SK-N-SH (cell line): ENCODE measurements at regions not wholly inside any gene's neighbourhood (a gene's known extent, or its start where the extent isn't known, plus 50 kb on each side); places are given as distances from the start of the nearest gene placed in this dataset.

Source experiments
- CTCF ChIA-PET: fragments of 300-600, 350-600 bp; formaldehyde crosslinking; extraction: SDS; loops from one replicate; lab custom pipeline; 2021; lab: Yijun Ruan, JAX
- POLR2A ChIA-PET: fragments of 350-600 bp; sonication (Branson Sonifier 250); formaldehyde crosslinking; extraction: SDS; loops from one replicate; lab custom pipeline; 2020; ENCODE audit warnings: antibody characterized with exemption, inconsistent platforms; lab: Yijun Ruan, JAX
- DNase-seq: peaks from one replicate; pipeline ENCODE4 v3.0.0; 2012
- H2AFZ ChIP-seq: fragments of 200-600 bp; sonication (generic); 2 replicates; pipeline ENCODE4 v1.8.1; 2016; ENCODE audit warnings: antibody characterized with exemption, mild to moderate bottlenecking, low read depth
- H3F3A ChIP-seq: fragments of 200-600 bp; sonication (generic); replicated peaks from 2 replicates; pipeline ENCODE3; 2016; ENCODE audit warnings: antibody characterized with exemption, mild to moderate bottlenecking; ENCODE audit not compliant: insufficient read depth
- H3K27ac ChIP-seq, 2 experiments: fragments of 200-500 bp in 1 of 2; fragments of 200-600 bp in 1 of 2; sonication (Bioruptor generic) in 1 of 2; sonication (generic), shearing (Covaris generic) in 1 of 2; 2 replicates each; pipeline versions ENCODE4 v1.5.1 to v1.6.1; 2014 to 2016; ENCODE audit warnings: low read depth in 2 of 2, inconsistent platforms in 1 of 2, low read length in 1 of 2, mild to moderate bottlenecking in 1 of 2, mixed read lengths in 1 of 2
- H3K27me3 ChIP-seq: fragments of 200-600 bp; sonication (generic), shearing (Covaris generic); 2 replicates; pipeline ENCODE4 v1.6.1; 2016; ENCODE audit warnings: mixed run types; ENCODE audit not compliant: insufficient read depth
- H3K36me3 ChIP-seq, 2 experiments: fragments of 200-500 bp in 1 of 2; fragments of 200-600 bp in 1 of 2; sonication (Bioruptor generic) in 1 of 2; sonication (generic) in 1 of 2; replicated peaks in 1 of 2; 2 replicates each; pipeline versions ENCODE3 to v1.5.1; 2014 to 2016; ENCODE audit warnings: low read length in 1 of 2, mild to moderate bottlenecking in 1 of 2; ENCODE audit not compliant: insufficient read depth in 2 of 2, control insufficient read depth in 1 of 2
- H3K4me1 ChIP-seq, 2 experiments: fragments of 200-500 bp in 1 of 2; fragments of 200-600 bp in 1 of 2; sonication (Bioruptor generic) in 1 of 2; sonication (generic), shearing (Covaris generic) in 1 of 2; 2 replicates each; pipeline versions ENCODE4 v1.5.1 to v1.6.1; 2014 to 2016; ENCODE audit warnings: low read depth in 1 of 2, low read length in 1 of 2, mixed run types in 1 of 2; ENCODE audit not compliant: insufficient read depth in 2 of 2, control insufficient read depth in 1 of 2
- H3K4me2 ChIP-seq: fragments of 200-600 bp; sonication (generic), shearing (Covaris generic); 2 replicates; pipeline ENCODE4 v1.6.1; 2017; ENCODE audit warnings: mixed run types
- H3K4me3 ChIP-seq, 2 experiments: fragments of 200-500 bp in 1 of 2; fragments of 200-600 bp in 1 of 2; sonication (Bioruptor generic) in 1 of 2; sonication (generic), shearing (Covaris generic) in 1 of 2; 2 replicates each; pipeline versions ENCODE4 v1.5.1 to v1.8.1; 2014 to 2016; ENCODE audit warnings: low read depth in 2 of 2, inconsistent platforms in 1 of 2, low read length in 1 of 2, mild to moderate bottlenecking in 1 of 2, mixed read lengths in 1 of 2, moderate library complexity in 1 of 2
- H3K79me2 ChIP-seq: fragments of 200-600 bp; sonication (generic); 2 replicates; pipeline ENCODE4 v1.8.1; 2017; ENCODE audit warnings: mild to moderate bottlenecking; ENCODE audit not compliant: insufficient read depth
- H3K9ac ChIP-seq: fragments of 200-600 bp; sonication (generic); 2 replicates; pipeline ENCODE4 v1.6.1; 2017; ENCODE audit warnings: mixed run types
- H3K9me2 ChIP-seq: fragments of 200-600 bp; sonication (generic); 2 replicates; pipeline ENCODE4 v1.6.1; 2017; ENCODE audit warnings: mixed run types
- H3K9me3 ChIP-seq: fragments of 200-600 bp; sonication (generic); 2 replicates; pipeline ENCODE4 v1.6.1; 2017; ENCODE audit warnings: mixed run types, mild to moderate bottlenecking, moderate library complexity
- H4K20me1 ChIP-seq: fragments of 200-600 bp; sonication (generic); 2 replicates; pipeline ENCODE4 v1.6.1; 2017; ENCODE audit warnings: mild to moderate bottlenecking, mixed run types; ENCODE audit not compliant: insufficient read depth
- ELF1 ChIP-seq: IDR thresholded peaks from 2 replicates; pipeline ENCODE4 v1.4.0; 2012
- EZH2phosphoT487 ChIP-seq: fragments of 200-600 bp; sonication (generic); IDR thresholded peaks from 2 replicates; pipeline ENCODE4 v1.6.1; 2017; ENCODE audit warnings: low read depth, mixed run types, mild to moderate bottlenecking, antibody characterized with exemption, moderate library complexity, borderline replicate concordance
- GATA2 ChIP-seq: sonication (generic); formaldehyde crosslinking; IDR thresholded peaks from 2 replicates; pipeline ENCODE4 v1.5.0; 2020; ENCODE audit warnings: mild to moderate bottlenecking, missing genetic modification reagents
- JUND ChIP-seq: IDR thresholded peaks from 2 replicates; pipeline ENCODE4 v1.4.0; 2012
- MEF2A ChIP-seq: IDR thresholded peaks from 2 replicates; pipeline ENCODE4 v1.4.0; 2012; ENCODE audit warnings: low read depth, borderline replicate concordance
- MXI1 ChIP-seq: IDR thresholded peaks from 2 replicates; pipeline ENCODE4 v1.6.1; 2012; ENCODE audit warnings: mild to moderate bottlenecking, low read depth, low read length, improper control_type of control experiment
- NFIC ChIP-seq: IDR thresholded peaks from 2 replicates; pipeline ENCODE4 v1.4.0; 2012; ENCODE audit warnings: borderline replicate concordance
- POLR2AphosphoS5 ChIP-seq: IDR thresholded peaks from 2 replicates; pipeline ENCODE4 v1.6.1; 2012; ENCODE audit warnings: low read depth, low read length
- RAD21 ChIP-seq: IDR thresholded peaks from 2 replicates; pipeline ENCODE4 v1.6.1; 2012; ENCODE audit warnings: mild to moderate bottlenecking, low read length
- RCOR1 ChIP-seq: fragments of 150-350 bp; IDR thresholded peaks from 2 replicates; pipeline ENCODE4 v1.6.1; 2017; ENCODE audit warnings: antibody characterized with exemption, low read length
- RXRA ChIP-seq: IDR thresholded peaks from 2 replicates; pipeline ENCODE4 v1.4.0; 2012; ENCODE audit warnings: low read depth, mild to moderate bottlenecking, borderline replicate concordance
- WGBS: methylation state at CpG from one replicate; pipeline ENCODE4 v1.1.6; 2017; ENCODE audit warnings: low lambda C conversion rate; 5-methylcytosine and 5-hydroxymethylcytosine counted together
- TF ChIP-seq, protein P1 (sequence below): IDR thresholded peaks from 2 replicates; pipeline ENCODE4 v1.6.1; 2012; ENCODE audit warnings: mild to moderate bottlenecking, low read depth, low read length, moderate library complexity
- TF ChIP-seq, protein P2 (sequence below): fragments of 150-350 bp; IDR thresholded peaks from 2 replicates; pipeline ENCODE4 v1.6.1; 2017; ENCODE audit warnings: antibody characterized with exemption, low read length, low read depth, borderline replicate concordance
- TF ChIP-seq, protein P3 (sequence below): IDR thresholded peaks from 2 replicates; pipeline ENCODE4; 2012
- TF ChIP-seq, protein P4 (sequence below): IDR thresholded peaks from 2 replicates; pipeline ENCODE4 v1.4.0; 2012; ENCODE audit warnings: low read depth, borderline replicate concordance

DNA sequence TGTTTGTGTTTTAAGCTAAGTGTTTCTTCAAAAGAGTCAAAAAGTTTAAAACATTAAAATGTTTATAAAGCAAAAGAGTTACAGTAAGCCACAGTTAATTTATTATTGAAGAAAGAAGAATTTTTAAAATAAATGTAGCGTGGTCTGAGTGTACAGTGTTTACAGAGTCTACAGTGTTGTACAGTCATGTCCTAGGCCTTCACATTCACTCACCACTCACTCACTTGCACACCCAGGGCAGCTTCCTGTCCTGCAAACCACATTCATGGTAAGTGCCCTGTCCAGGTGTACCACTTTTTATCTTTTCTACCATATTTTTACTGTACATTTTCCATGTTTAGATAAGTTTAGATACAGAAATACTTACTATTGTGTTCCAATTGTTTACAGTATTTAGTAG is 239.7 kb upstream of the AGA start:
- no peaks in the 10 kb centered on the region for H3K4me1 ChIP-seq
- WGBS: 11% methylated on average over 1 of the region's 1 CpG
- H3K9me2 ChIP-seq: no peaks in the 10 kb centered on the region
- H3K9me3 ChIP-seq: no peaks in the 10 kb centered on the region
- H3K36me3 ChIP-seq: no peaks in the 10 kb centered on the region
- CTCF ChIA-PET: interaction anchor here (0.9 kb wide), 1 partner anchor 8 kb away, joined by 3 read pairs; no protein-coding TSS in a partner anchor
- no peaks in the 10 kb centered on the region for H4K20me1 ChIP-seq
- no peak overlapping the region for H3K4me3 ChIP-seq
- TF ChIP-seq, protein P1, sequence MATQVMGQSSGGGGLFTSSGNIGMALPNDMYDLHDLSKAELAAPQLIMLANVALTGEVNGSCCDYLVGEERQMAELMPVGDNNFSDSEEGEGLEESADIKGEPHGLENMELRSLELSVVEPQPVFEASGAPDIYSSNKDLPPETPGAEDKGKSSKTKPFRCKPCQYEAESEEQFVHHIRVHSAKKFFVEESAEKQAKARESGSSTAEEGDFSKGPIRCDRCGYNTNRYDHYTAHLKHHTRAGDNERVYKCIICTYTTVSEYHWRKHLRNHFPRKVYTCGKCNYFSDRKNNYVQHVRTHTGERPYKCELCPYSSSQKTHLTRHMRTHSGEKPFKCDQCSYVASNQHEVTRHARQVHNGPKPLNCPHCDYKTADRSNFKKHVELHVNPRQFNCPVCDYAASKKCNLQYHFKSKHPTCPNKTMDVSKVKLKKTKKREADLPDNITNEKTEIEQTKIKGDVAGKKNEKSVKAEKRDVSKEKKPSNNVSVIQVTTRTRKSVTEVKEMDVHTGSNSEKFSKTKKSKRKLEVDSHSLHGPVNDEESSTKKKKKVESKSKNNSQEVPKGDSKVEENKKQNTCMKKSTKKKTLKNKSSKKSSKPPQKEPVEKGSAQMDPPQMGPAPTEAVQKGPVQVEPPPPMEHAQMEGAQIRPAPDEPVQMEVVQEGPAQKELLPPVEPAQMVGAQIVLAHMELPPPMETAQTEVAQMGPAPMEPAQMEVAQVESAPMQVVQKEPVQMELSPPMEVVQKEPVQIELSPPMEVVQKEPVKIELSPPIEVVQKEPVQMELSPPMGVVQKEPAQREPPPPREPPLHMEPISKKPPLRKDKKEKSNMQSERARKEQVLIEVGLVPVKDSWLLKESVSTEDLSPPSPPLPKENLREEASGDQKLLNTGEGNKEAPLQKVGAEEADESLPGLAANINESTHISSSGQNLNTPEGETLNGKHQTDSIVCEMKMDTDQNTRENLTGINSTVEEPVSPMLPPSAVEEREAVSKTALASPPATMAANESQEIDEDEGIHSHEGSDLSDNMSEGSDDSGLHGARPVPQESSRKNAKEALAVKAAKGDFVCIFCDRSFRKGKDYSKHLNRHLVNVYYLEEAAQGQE: no peak
- TF ChIP-seq EZH2phosphoT487 (no peak), RXRA (no peak), RAD21 (no peak), POLR2AphosphoS5 (no peak), JUND (no peak), ELF1 (no peak), MXI1 (no peak), NFIC (no peak), RCOR1 (no peak), MEF2A (no peak)
- TF ChIP-seq, protein P2, sequence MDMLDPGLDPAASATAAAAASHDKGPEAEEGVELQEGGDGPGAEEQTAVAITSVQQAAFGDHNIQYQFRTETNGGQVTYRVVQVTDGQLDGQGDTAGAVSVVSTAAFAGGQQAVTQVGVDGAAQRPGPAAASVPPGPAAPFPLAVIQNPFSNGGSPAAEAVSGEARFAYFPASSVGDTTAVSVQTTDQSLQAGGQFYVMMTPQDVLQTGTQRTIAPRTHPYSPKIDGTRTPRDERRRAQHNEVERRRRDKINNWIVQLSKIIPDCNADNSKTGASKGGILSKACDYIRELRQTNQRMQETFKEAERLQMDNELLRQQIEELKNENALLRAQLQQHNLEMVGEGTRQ: no peak
- TF ChIP-seq, protein P3, sequence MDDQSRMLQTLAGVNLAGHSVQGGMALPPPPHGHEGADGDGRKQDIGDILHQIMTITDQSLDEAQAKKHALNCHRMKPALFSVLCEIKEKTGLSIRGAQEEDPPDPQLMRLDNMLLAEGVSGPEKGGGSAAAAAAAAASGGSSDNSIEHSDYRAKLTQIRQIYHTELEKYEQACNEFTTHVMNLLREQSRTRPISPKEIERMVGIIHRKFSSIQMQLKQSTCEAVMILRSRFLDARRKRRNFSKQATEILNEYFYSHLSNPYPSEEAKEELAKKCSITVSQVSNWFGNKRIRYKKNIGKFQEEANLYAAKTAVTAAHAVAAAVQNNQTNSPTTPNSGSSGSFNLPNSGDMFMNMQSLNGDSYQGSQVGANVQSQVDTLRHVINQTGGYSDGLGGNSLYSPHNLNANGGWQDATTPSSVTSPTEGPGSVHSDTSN: no peak
- no peak overlapping the region for H3K4me2 ChIP-seq
- no peak overlapping the region for H3K27ac ChIP-seq
- POLR2A ChIA-PET: no interaction called here
- no peaks in the 10 kb centered on the region for H3F3A ChIP-seq
- DNase-seq: no peak
- H2AFZ ChIP-seq: no peak overlapping the region
- no peaks in the 10 kb centered on the region for H3K79me2 ChIP-seq
- H3K9ac ChIP-seq: no peak overlapping the region
- H3K27me3 ChIP-seq: no peaks in the 10 kb centered on the region

DNA sequence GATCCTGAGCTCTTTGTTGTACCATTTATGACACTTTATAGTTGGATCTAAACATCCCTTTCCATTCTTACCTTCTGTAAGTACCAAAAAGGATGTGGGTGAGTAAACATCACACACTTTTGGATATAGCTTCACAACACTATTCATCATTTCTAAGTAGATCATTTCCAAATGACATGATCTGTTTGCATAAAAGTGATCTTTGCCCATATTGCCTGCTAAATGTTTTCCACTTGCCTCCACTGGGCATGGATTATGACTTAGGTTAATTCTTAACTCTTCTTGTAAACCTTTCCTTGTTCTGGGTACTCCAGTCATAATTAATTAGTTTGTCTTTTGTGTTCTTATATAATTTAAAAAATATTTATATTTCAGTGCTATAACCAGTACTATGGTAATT is 244.9 kb upstream of the AGA start:
- CTCF ChIA-PET: interaction anchor here (1.9 kb wide), 1 partner anchor 19 kb away, joined by 4 read pairs; no protein-coding TSS in a partner anchor

More for the DNA sequence above, 244.9 kb upstream of the AGA start:
- Histone ChIP-seq H4K20me1 (no peaks in the 10 kb centered on the region), H3K36me3 (no peaks in the 10 kb centered on the region), H3K27me3 (no peaks in the 10 kb centered on the region; the same call in 1 of the 2 replicates), H3K4me2 (no peak overlapping the region), H3K9me2 (no peaks in the 10 kb centered on the region), H3K9me3 (no peaks in the 10 kb centered on the region), H2AFZ (no peak overlapping the region), H3K4me3 (no peak overlapping the region), H3K4me1 (no peaks in the 10 kb centered on the region), H3F3A (no peaks in the 10 kb centered on the region), H3K79me2 (no peaks in the 10 kb centered on the region), H3K9ac (no peak overlapping the region), H3K27ac (no peak overlapping the region)
- POLR2A ChIA-PET: no interaction called here
- DNase-seq: no peak
- TF ChIP-seq MXI1 (no peak), NFIC (no peak), GATA2 (no peak)
- TF ChIP-seq, protein P4, sequence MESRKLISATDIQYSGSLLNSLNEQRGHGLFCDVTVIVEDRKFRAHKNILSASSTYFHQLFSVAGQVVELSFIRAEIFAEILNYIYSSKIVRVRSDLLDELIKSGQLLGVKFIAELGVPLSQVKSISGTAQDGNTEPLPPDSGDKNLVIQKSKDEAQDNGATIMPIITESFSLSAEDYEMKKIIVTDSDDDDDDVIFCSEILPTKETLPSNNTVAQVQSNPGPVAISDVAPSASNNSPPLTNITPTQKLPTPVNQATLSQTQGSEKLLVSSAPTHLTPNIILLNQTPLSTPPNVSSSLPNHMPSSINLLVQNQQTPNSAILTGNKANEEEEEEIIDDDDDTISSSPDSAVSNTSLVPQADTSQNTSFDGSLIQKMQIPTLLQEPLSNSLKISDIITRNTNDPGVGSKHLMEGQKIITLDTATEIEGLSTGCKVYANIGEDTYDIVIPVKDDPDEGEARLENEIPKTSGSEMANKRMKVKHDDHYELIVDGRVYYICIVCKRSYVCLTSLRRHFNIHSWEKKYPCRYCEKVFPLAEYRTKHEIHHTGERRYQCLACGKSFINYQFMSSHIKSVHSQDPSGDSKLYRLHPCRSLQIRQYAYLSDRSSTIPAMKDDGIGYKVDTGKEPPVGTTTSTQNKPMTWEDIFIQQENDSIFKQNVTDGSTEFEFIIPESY: no peak
